ENCODE measurements at regions not wholly inside any gene's neighbourhood (a gene's known extent, or its start where the extent isn't known, plus 50 kb on each side); places are given as distances from the start of the nearest gene placed in this dataset.

DNA sequence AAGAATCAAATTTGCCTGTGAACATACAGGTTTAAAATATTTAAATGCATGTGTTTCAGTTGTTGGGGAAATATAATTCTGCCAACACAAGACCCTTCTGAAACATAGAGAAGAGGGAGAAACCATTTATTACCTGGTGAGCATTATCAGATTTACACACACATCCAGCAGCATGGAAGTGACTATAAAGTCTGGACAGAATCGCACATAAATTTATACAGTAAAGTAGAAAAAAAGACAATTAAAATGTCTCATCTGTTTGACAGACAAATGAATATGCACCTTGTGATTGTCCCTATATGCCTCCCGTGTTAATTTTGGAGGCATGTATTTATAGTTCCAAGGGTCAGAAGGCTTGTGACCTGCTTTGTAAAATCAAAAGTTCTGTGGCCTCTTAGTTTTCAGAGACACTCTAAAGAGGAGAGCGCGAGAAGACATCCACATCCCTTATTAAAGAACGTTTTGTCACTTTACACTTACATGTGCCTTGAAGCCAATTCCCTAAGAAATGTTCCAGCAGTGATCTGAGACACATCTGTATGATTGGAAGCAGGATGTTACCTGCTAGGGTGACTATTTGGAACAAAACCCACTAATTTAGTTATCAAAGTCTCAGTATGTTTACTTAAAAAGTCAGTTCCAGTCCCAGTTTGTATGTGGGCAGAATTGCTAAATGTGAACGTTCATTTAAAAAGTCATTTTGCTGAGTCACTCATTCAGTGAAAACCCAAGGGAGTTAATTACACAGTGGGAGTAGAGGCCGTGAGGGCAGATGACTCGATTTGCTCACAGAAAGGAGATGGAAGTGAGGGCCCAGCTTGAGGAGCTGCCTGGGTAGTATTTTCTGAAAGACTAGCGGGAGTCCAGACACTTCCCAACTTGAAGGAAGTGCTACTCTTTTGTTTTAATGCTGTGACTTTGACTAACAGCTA, 527.6 kb upstream of the MEX3C start:
- H3K36me3 ChIP-seq, result no peaks in the 10 kb centered on the region
- H3K9me3 ChIP-seq, result no peaks in the 10 kb centered on the region
- no peak for DNase-seq
- H3K4me3 ChIP-seq, result no peak overlapping the region
- no peaks in the 10 kb centered on the region for H3K27me3 ChIP-seq

DNA sequence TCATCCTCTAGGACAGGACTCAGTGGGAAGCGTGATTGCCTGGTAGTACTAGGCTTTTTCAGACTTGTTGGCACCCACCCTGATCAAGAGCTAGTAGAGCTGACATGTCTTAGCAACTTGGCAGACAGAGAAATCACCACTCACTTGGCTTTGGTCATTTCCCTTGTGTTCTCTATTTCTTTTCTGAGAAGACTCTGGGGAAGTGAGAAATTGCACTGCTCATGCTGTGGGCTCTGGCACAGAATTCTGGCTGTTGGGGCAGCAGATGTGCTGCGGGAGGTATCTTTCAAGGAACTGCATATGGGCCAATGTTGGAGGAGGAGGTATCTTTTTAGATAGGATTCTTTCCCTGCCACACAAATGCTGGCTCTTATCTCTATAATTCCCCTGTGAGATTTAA, 529.1 kb upstream of the MEX3C start:
- no peak for DNase-seq
- Histone ChIP-seq H3K27me3 (no peaks in the 10 kb centered on the region), H3K4me3 (no peak overlapping the region), H3K9me3 (no peaks in the 10 kb centered on the region), H3K36me3 (no peaks in the 10 kb centered on the region)

DNA sequence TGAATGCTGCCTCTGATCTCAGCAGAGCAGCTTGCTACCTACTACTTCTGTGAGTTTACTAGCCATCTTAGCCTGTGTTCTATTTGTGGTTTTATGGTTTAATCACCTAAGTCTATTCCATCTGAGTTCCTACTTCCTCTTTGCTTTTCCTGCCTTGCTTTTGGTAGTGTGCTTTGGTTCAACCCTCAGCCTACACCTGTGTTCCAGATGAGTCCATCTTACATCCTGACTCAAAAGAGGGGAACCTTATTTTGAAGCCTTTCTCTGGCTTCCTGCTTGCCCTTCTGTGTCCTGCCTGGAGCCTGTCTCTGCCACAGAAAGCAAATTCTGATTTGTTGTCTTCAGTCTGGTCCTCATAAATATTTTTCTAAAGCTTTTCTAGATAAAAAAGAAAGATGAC, 530.3 kb upstream of the MEX3C start:
- no peaks in the 10 kb centered on the region for H3K36me3 ChIP-seq
- H3K27me3 ChIP-seq, result no peaks in the 10 kb centered on the region
- DNase-seq, result no peak
- no peak overlapping the region for H3K4me3 ChIP-seq
- no peaks in the 10 kb centered on the region for H3K9me3 ChIP-seq

DNA sequence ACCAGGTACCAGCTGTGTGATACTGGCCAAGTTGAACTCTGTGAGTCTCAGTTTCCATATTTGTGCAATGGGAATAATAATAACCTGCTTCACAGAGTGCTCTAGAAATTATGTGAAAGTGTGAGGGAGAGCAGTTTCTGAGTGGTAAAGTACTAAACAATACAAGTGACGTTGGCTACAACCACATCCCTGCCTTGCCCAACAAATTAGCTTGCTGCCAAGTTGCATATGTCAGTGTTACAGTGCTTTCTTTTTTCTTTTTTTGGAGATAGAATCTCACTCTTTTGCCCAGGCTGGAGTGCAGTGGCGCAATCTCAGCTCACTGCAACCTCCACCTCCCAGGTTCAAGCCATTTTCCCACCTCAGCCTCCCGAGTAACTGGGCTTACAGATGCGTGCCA, 533.6 kb upstream of the MEX3C start:
- Histone ChIP-seq H3K4me3 (no peak overlapping the region), H3K36me3 (no peaks in the 10 kb centered on the region), H3K27me3 (no peaks in the 10 kb centered on the region), H3K9me3 (no peaks in the 10 kb centered on the region)
- no peak for DNase-seq

DNA sequence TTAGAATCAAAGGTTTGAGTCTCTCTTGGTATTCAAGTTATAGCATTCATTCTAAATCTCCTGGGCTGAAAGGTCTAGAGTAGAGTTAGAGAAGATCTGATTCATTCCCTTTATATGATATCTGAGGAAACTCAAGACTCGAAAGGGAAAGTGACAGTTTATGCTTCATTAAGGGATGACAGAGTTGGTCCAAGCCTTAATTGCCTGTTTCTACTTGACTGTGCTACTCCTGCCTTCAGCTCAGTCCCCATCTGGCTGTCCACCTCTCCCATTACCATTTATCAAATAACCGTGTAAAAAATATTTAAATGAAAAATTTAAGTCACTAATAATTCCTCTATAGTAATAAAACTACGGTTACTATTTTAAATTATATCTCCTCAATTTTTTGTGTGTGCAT, 537.1 kb upstream of the MEX3C start:
- Histone ChIP-seq H3K27me3 (no peaks in the 10 kb centered on the region), H3K36me3 (no peaks in the 10 kb centered on the region), H3K9me3 (no peaks in the 10 kb centered on the region), H3K4me3 (no peak overlapping the region)
- no peak for DNase-seq

DNA sequence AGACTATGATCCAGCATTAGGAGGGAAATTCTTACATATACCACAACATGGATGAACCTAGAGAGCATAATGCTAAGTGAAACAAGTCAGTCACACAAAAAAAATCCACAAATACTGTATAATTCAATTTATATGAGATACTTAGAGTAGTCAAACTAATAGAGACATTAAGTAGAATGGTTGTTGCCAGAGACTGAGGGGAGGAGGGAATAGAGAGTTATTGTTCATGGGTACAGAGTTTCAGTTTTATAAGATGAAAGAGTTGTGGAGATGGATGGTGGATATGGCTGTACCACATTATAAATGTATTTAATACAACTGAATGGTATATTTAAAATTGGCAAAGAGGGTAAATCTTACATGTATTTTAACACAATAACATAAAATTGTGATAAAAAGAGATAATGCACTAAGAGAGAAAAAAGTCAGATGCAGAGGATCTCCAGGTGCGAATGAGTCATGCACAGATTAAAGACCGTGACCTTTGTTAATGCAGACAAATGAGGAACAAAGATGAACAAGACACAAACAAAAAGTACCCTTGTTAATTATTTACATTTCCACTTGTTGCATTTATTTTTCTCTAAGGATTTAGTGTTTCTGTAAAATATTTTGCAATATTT, 541.7 kb upstream of the MEX3C start:
- H3K4me3 ChIP-seq, result no peak overlapping the region
- H3K27me3 ChIP-seq, result no peaks in the 10 kb centered on the region
- no peaks in the 10 kb centered on the region for H3K9me3 ChIP-seq
- H3K36me3 ChIP-seq, result no peaks in the 10 kb centered on the region
- DNase-seq, result no peak

DNA sequence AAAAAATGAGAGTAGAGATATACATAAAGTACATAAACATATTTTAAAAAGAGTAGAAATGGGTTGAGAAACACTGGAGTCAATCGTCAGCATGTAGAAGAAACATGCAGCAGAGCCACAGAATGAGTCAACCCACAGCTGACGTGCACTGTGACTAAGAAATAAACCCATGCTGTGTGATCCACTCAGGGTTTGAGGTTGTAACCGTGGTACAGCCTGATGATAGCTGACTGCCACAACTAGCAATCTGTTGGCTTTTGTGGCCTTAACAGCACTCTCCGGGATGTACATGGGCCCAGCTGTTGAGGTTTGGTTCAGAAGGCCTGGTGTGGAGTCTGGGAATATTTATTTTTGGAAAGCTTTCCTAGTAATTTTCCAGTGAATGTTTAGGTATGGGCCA, 554.4 kb upstream of the MEX3C start:
- DNase-seq, result no peak
- Histone ChIP-seq H3K27me3 (no peaks in the 10 kb centered on the region), H3K36me3 (no peaks in the 10 kb centered on the region), H3K9me3 (no peaks in the 10 kb centered on the region), H3K4me3 (no peak overlapping the region)

DNA sequence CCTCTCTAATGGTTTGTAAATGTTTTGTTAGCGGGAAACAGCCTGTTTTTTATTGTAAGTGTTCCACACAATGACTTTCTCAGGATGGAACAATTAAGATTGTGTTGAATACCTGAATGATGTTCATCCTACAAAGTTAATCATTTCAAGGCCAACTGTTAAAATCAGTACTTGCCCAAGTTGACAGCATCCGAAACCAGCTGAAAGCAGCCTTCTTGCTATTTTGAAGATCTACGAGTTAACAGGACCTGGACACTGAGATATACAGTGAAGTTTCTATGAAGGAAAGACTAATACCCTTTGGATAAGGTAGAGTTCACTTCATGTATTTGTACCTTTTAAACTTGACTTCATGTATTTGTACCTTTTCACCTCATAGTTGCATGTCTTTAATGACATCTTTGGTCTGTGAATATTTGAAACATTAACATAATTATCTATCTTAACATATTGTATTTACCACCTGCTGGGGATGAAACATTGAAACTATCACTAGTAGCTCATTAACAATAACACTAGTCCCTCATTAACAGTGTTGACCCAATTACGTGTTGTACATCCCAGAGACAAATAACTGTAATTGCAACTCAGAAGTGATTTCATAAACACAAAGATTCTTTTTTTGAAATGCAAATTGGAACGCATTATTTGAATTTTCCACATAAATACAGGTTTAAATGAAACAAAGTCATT, 556.0 kb upstream of the MEX3C start:
- no peaks in the 10 kb centered on the region for H3K36me3 ChIP-seq

DNA sequence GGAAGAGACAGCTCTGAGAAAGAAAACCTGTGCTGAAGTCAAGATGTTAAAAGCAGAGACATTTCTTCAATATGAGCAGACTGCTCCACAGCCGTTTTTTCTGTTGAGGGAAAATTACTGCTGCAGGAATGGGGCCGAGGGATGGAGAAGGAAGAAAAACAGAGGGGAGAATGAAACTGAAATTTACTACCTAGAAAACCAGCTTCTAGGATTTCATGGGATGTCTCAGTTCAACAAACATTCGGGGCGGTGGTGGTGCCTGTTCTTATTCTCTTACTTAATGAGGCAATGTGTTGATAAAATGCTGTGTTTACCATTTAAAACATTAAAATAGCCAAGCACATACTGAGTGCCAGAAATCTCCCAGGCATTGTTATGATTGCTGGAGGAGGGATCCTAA, 557.1 kb upstream of the MEX3C start:
- H3K27me3 ChIP-seq, result no peaks in the 10 kb centered on the region
- H3K4me3 ChIP-seq, result no peak overlapping the region
- no peaks in the 10 kb centered on the region for H3K9me3 ChIP-seq
- DNase-seq, result no peak
- no peaks in the 10 kb centered on the region for H3K36me3 ChIP-seq

More for the DNA sequence above, 556.0 kb upstream of the MEX3C start:
- DNase-seq, result no peak
- Histone ChIP-seq H3K27me3 (no peaks in the 10 kb centered on the region), H3K9me3 (no peaks in the 10 kb centered on the region), H3K4me3 (no peak overlapping the region)

DNA sequence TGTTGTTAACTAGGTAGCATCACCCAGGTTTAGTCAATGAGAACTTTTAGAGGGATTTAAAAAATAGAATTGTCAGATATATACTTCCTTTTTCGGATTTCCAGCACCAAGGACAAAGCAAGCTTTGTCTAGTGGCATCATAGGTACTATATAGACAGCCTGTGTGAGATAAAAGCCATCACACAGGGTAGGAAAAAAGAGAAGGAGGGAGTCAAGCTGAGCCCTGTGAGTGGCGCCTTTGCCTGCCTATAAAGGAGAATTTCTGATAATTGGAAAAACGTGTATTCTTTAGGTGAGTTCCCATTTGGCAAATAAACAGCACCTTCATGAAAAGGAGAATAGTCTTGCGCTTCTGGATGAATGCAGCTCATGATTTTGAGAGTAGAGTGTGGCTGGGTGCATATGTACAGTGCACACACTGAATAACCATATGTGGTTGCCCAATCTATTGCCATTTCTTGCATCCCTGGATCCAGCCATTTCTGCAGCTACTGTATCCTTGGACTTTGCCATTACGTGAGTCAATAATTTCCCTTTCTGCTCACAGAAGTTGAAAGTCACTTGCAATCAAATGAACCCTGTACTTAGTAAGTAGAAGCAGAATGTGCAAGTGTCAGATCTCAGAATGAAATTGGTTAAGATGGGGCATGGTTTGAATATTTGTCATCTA, 559.9 kb upstream of the MEX3C start:
- Histone ChIP-seq H3K9me3 (no peaks in the 10 kb centered on the region), H3K36me3 (no peaks in the 10 kb centered on the region), H3K4me3 (no peak overlapping the region), H3K27me3 (no peaks in the 10 kb centered on the region)
- DNase-seq, result no peak

DNA sequence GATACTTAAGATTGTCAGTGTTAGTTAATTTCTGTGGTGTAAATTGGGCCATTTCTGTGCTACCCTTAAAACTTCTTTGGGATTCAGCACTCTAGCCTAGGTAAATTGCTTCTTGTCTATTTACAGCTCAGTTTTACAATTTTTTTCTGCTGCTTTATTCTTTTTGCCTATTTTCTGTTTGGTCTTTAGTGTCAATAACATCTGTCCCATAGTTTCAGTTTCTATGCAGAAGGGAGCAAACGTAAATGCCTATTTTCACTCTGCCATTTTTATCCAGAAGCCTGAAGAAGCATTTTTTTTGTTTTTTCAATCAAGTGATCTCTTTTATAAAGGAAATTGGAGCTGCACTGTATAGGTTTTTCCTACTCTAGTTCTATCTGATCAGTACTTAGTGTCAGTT, 564.9 kb upstream of the MEX3C start:
- no peak for DNase-seq
- Histone ChIP-seq H3K27me3 (no peaks in the 10 kb centered on the region), H3K4me3 (no peak overlapping the region), H3K36me3 (no peaks in the 10 kb centered on the region), H3K9me3 (no peaks in the 10 kb centered on the region)

DNA sequence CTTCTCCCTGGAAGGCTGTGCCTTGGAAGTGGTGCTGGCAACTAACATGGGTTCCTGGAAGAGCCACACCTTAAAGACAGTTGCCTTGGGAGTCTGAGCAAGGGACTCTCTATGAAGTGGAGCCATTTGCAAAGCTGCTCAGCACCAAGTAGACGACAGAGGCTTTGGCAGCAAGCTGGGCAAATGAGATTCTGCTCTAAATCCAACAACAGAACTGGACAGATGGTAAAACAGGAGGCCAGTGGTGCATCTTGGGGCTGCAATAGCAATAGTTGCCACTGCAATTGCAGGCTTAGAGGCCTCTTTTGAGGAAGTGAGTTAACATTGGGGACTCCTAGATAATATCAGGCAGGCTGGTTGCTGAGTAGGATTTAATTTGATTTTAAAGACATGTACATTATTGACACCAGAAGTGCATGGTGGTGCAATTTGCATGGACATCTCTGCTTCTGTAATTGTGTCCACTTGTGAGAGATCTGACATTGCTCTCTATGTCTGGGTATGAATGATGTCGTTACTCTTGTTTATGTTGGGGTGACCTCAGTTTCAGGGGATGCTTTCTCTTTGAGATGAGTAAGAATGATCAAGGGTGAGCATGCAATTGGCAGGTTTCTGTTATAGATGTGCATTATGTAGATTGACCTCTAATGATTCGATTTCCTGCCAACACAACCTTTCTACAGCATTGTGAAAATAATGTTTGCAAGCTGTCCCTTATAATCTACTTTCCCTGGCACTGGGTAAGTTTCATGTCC, 568.3 kb upstream of the MEX3C start:
- no peaks in the 10 kb centered on the region for H3K27me3 ChIP-seq
- no peak for DNase-seq
- no peak overlapping the region for H3K4me3 ChIP-seq
- no peaks in the 10 kb centered on the region for H3K9me3 ChIP-seq
- no peaks in the 10 kb centered on the region for H3K36me3 ChIP-seq

DNA sequence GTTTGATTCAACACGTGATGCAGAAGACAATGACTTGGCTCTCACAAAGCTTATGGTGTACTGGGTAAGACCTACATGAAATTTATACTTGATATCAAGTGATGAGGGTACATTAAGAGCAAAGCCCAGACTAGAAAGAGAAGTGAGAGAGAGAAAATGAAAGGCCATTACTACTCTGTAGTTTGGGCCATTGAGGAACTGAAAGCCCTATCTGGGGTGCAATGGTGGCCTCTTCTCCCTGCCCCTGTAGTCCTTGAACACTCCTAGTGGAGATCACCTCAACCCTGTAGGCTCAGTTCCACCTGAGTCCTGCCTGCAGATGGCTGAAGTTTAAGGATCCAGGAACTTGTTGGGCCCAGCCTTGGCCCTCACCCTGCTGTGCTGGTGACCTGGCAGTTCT, 569.8 kb upstream of the MEX3C start:
- Histone ChIP-seq H3K4me3 (no peak overlapping the region), H3K9me3 (no peaks in the 10 kb centered on the region), H3K27me3 (no peaks in the 10 kb centered on the region), H3K36me3 (no peaks in the 10 kb centered on the region)
- DNase-seq, result no peak

DNA sequence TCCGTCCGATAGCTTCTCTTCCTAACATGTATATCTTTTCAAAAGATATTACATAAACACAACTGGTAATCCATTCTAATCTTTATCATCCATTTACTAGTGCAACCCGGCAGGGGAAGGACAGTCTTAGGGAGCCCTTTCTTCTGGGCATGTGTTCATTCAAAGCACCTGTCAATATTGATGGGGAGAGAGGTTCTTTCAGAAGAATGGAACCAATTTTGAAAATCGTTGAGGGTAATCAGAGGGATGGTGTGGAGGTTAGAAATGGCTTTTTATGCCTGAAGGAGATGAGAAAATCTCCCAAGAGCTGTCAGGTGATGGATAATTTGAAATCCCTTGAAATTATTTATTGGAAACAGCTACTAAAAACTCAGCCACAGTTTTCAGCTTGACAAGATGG, 561.9 kb upstream of the DCC start:
- Histone ChIP-seq H3K9me3 (no peaks in the 10 kb centered on the region), H3K27me3 (no peaks in the 10 kb centered on the region), H3K4me3 (no peak overlapping the region), H3K36me3 (no peaks in the 10 kb centered on the region)
- DNase-seq, result no peak

DNA sequence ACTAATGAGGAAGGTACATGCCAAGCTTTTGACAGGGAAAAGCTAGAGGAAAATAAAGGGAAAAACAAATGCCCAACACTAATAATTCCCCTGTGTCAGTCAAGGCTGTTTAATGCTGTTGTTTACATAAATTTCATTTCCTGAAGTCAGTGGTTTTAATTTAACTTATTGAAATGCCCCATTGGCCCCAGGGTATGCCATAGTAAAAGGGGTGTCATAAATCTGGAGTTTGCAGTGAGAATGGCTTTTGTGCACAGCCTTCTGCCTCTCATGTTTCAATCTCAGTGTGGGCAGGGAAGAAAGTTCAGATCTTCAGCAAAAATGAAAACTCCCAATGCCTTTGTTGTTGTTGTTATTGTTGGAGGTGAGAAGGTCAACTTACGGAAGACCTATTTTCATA, 550.1 kb upstream of the DCC start:
- Histone ChIP-seq H3K9me3 (no peaks in the 10 kb centered on the region), H3K27me3 (no peaks in the 10 kb centered on the region), H3K36me3 (no peaks in the 10 kb centered on the region), H3K4me3 (no peak overlapping the region)
- no peak for DNase-seq

DNA sequence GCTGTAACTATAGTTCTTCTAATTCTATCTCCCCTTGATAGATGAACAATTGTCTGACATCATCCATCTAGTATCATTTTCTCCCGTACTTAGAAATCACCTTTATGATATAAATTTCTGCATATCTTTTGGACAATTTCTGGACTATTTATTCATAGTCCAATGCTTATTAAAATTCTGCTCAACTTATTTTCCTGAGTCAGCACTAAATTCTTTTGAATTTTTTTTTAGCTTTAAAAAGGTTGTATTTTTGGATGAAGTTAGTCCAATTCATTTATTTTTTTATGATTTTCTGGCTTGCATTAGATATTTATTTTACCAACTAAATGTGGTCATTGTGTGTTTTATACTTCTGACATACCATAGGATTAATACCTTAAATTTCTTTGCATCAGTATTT, 538.5 kb upstream of the DCC start:
- Histone ChIP-seq H3K36me3 (no peaks in the 10 kb centered on the region), H3K27me3 (no peaks in the 10 kb centered on the region), H3K9me3 (no peaks in the 10 kb centered on the region), H3K4me3 (no peak overlapping the region)
- no peak for DNase-seq

Data from MG63 (cell line).